CD4-positive, alpha-beta memory T cell (primary cell): ENCODE measurements at regions not wholly inside any gene's neighbourhood (a gene's known extent, or its start where the extent isn't known, plus 50 kb on each side); places are given as distances from the start of the nearest gene placed in this dataset.

ENCODE experiments used
- CTCF ChIA-PET: fragments of 350-600 bp; sonication (Branson Sonifier 250); formaldehyde crosslinking; loops from one replicate; lab custom pipeline; 2021; ENCODE audit warnings: inconsistent platforms; ENCODE audit not compliant: partially characterized antibody; lab: Charles Lee
- POLR2A ChIA-PET: fragments of 350-600 bp; sonication (Branson Sonifier 250); formaldehyde crosslinking; loops from one replicate; lab custom pipeline; 2021; ENCODE audit not compliant: partially characterized antibody; lab: Charles Lee
- DNase-seq, 5 donors: peaks; one replicate each; pipeline versions ENCODE4 v3.0.0 to v3.0.0-alpha.2; 2020 to 2022; ENCODE audit warnings: mixed read lengths in 1 of 5
- H3K27ac ChIP-seq: one replicate; pipeline ENCODE4 v1.7.0; 2013; ENCODE audit warnings: low read depth, low read length
- H3K27me3 ChIP-seq: 2 replicates; pipeline ENCODE4 v1.7.0; 2013; ENCODE audit warnings: mild to moderate bottlenecking, low read length, moderate library complexity; ENCODE audit not compliant: insufficient read depth
- H3K36me3 ChIP-seq: 2 replicates; pipeline ENCODE4 v1.7.0; 2013; ENCODE audit warnings: mild to moderate bottlenecking, low read length, moderate library complexity; ENCODE audit not compliant: insufficient read depth
- H3K4me1 ChIP-seq: 2 replicates; pipeline ENCODE4 v1.7.0; 2013; ENCODE audit warnings: mild to moderate bottlenecking, low read length, moderate library complexity; ENCODE audit not compliant: insufficient read depth
- H3K4me3 ChIP-seq, 2 donors: one replicate each; pipeline ENCODE4 v1.7.0; 2013; ENCODE audit warnings: low read length in 2 of 2, mild to moderate bottlenecking in 1 of 2
- H3K9me3 ChIP-seq, 2 donors: one replicate each; pipeline ENCODE4 v1.7.0; 2013; ENCODE audit warnings: low read length in 2 of 2, control low read depth in 1 of 2; ENCODE audit not compliant: control insufficient read depth in 1 of 2
- H3K27ac Mint-ChIP-seq, 7 donors: one replicate each; pipeline ENCODE4 v1.8.0; 2020 to 2021; ENCODE audit warnings: mixed read lengths in 7 of 7, mild to moderate bottlenecking in 6 of 7, inconsistent platforms in 3 of 7, moderate library complexity in 3 of 7
- H3K27me3 Mint-ChIP-seq, 2 donors: one replicate each; pipeline ENCODE4 v1.8.0; 2020 to 2021; ENCODE audit warnings: mixed read lengths in 2 of 2
- H3K36me3 Mint-ChIP-seq, 2 donors: one replicate each; pipeline ENCODE4 v1.8.0; 2020 to 2021; ENCODE audit warnings: mixed read lengths in 2 of 2, inconsistent platforms in 1 of 2, mild to moderate bottlenecking in 1 of 2
- H3K4me1 Mint-ChIP-seq, 4 donors: one replicate each; pipeline ENCODE4 v1.8.0; 2020 to 2021; ENCODE audit warnings: mixed read lengths in 4 of 4, mild to moderate bottlenecking in 1 of 4
- H3K4me3 Mint-ChIP-seq, 8 donors: one replicate each; pipeline ENCODE4 v1.8.0; 2020 to 2021; ENCODE audit warnings: mixed read lengths in 8 of 8, mild to moderate bottlenecking in 7 of 8, moderate library complexity in 6 of 8, inconsistent platforms in 3 of 8
- H3K9me3 Mint-ChIP-seq, 8 donors: one replicate each; pipeline ENCODE4 v1.8.0; 2020 to 2021; ENCODE audit warnings: mixed read lengths in 8 of 8, mild to moderate bottlenecking in 5 of 8, inconsistent platforms in 3 of 8, moderate library complexity in 1 of 8
- intact Hi-C: fragments of 100-400 bp; cut with micrococcal nuclease; formaldehyde crosslinking; loops from one replicate; pipeline ENCODE4 v1.15.1; 2023

DNA sequence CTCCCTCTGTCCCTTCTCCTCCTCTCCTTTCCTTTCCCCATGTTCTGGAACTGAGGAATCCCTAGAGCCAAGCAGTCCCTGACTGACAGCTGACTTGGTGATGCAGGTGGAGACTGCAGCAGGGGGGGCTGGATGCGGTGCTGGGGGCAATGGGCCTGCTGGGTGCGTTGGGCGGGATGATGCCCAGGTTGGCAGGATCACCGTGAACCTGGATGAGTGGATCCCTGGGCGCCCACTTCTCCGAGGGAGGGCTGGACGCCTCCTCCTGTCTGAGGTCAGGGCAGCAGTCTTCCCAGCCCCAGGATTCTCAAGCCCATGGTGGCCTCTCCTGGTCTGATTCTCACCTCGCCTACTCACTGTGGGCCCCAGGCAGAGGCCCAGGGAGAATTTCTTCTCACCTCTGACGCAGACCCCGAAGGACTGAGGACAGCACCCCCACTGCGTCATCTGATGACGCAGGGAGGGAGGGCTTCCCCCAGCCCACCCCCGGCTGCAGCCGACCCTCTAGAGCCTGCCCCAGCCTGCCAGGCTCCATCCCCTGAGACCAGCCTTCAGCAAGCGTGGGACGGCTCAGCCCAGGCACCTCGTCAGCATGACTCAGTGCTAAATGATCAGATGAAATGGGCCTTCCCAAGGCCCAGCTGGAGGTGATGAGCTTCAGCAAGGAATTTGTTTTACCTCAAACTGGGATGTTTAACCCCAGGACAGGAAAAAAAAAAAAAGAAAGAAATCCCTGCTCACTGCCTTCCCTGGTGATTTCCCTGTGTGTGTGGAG is 188.0 kb upstream of the TNRC6C start:
- Mint-ChIP-seq H3K4me3 (no peak overlapping the region), H3K27me3 (peaks cover 1 to 2% of the 10 kb centered on the region in 2 donors), H3K4me1 (peaks cover 7 to 20% (median 14%) of the 10 kb centered on the region in 4 donors), H3K36me3 (no peaks in the 10 kb centered on the region), H3K27ac (no peak overlapping the region), H3K9me3 (no peaks in the 10 kb centered on the region)
- Histone ChIP-seq H3K9me3 (no peaks in the 10 kb centered on the region), H3K27ac (no peak overlapping the region), H3K4me3 (no peak overlapping the region), H3K27me3 (peaks cover 4% of the 10 kb centered on the region), H3K4me1 (peaks cover 8% of the 10 kb centered on the region), H3K36me3 (no peaks in the 10 kb centered on the region)
- ChIA-PET CTCF (interaction anchor here (0.8 to 7.2 kb wide), 4 partner anchors 227 to 453 kb away, joined by 3 to 111 read pairs (median 6); no protein-coding TSS in a partner anchor), POLR2A (interaction anchor here (0.7 to 6.5 kb wide), 2 partner anchors 187 to 193 kb away, joined by 3 to 42 read pairs; partner anchors contain the start of gene TNRC6C)
- intact Hi-C loops = loop anchor here (10.0 kb wide), 1 partner anchor 74 kb away; no protein-coding TSS in a partner anchor
- DNase-seq = no peak

DNA sequence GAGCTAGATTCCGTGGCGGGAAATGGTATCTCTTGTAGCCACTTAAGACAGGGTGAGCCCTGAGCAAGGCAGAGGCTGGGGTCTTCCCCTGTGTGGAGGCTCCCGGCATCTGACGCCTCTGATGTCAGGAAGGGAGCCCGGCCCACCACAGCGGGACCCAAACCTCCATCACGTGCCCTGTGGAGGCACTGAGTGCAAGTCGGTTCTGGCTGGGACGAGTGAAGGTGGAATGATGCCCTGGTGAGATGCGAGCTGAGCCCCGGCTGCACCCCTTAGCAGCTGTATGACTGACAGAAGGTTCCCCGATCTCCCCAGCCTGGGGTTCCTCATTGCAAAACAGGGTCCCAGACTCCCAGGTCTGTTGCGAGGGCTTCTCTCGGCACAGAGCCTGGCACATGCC is 187.4 kb upstream of the TNRC6C start:
- H3K4me3 ChIP-seq = no peak overlapping the region
- H3K27ac Mint-ChIP-seq = no peak overlapping the region
- intact Hi-C loops = loop anchor here (10.0 kb wide), 1 partner anchor 74 kb away; no protein-coding TSS in a partner anchor
- ChIA-PET POLR2A (interaction anchor here (0.7 to 6.5 kb wide), 4 partner anchors 187 to 243 kb away, joined by 3 to 42 read pairs (median 3); partner anchors contain the start of gene TNRC6C), CTCF (interaction anchor here (0.8 to 7.2 kb wide), 6 partner anchors 18 to 452 kb away, joined by 3 to 111 read pairs (median 6); partner anchors contain the start of gene TNRC6C)
- no peak overlapping the region for H3K4me3 Mint-ChIP-seq
- H3K9me3 Mint-ChIP-seq = no peaks in the 10 kb centered on the region
- peaks cover 7 to 20% (median 14%) of the 10 kb centered on the region in 4 donors for H3K4me1 Mint-ChIP-seq
- no peak overlapping the region for H3K27ac ChIP-seq
- no peaks in the 10 kb centered on the region for H3K36me3 Mint-ChIP-seq
- peaks cover 4% of the 10 kb centered on the region for H3K27me3 ChIP-seq
- no peaks in the 10 kb centered on the region for H3K9me3 ChIP-seq
- H3K27me3 Mint-ChIP-seq = peaks cover 1 to 2% of the 10 kb centered on the region in 2 donors
- no peak for DNase-seq
- no peaks in the 10 kb centered on the region for H3K36me3 ChIP-seq
- H3K4me1 ChIP-seq = peaks cover 8% of the 10 kb centered on the region

DNA sequence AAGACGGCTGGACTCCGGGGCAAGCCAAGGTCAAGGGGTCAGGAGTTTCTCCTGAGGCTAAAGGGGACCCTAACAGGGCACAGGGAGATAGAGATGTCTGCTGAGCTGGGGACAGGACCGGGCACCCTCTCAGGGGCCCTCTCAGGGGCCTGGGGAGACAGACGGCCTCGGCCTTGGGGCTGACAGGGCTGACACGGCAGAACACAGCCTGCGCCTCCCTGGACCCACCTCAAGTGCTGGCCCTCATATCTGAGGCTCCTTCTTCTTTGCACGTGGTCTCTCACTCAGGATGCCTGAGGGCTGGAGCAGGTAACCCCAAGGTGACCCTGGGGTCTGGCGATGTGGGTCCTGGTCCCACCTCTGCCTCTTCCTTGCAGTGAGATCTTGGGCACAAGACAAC is 186.9 kb upstream of the TNRC6C start:
- Mint-ChIP-seq H3K36me3 (no peaks in the 10 kb centered on the region), H3K4me3 (no peak overlapping the region), H3K9me3 (no peaks in the 10 kb centered on the region), H3K27me3 (peaks cover 1 to 2% of the 10 kb centered on the region in 2 donors), H3K27ac (no peak overlapping the region), H3K4me1 (peaks cover 7 to 20% (median 14%) of the 10 kb centered on the region in 4 donors)
- Histone ChIP-seq H3K27me3 (peaks cover 3% of the 10 kb centered on the region), H3K4me3 (no peak overlapping the region), H3K9me3 (no peaks in the 10 kb centered on the region), H3K36me3 (no peaks in the 10 kb centered on the region), H3K4me1 (peaks cover 8% of the 10 kb centered on the region), H3K27ac (no peak overlapping the region)
- no peak for DNase-seq
- POLR2A ChIA-PET = interaction anchor here (0.9 to 6.5 kb wide), 3 partner anchors 186 to 243 kb away, joined by 3 to 42 read pairs (median 3); partner anchors contain the start of gene TNRC6C
- intact Hi-C loops = loop anchor here (10.0 kb wide), 1 partner anchor 73 kb away; no protein-coding TSS in a partner anchor
- CTCF ChIA-PET = interaction anchor here (0.7 to 7.2 kb wide), 9 partner anchors 9 to 248 kb away, joined by 3 to 111 read pairs (median 4); partner anchors contain the start of gene TNRC6C

DNA sequence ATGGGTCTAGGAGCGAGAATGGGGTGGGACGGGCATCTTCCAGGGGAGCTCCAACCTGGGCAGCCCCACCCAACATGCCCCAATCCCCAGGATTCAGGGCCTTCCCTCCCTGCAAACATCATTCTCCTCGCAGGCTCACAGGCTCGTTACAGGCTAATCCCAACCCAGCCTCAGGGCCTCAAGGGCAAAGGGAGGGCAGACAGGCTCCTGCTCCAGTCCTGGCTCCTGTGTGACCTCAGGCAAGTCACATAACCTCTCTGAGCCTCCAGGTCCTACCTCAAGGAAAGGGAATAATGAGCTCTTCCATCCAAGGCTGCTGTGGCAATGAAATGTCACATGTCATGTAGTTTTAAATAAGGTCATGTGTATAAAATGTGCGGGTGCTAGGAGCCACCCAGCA is 186.5 kb upstream of the TNRC6C start:
- Mint-ChIP-seq H3K27ac (peak overlapping the region in 3 of 7 donors; percentile 38 to 57 (median 38)), H3K9me3 (no peaks in the 10 kb centered on the region), H3K4me3 (no peak overlapping the region), H3K36me3 (no peaks in the 10 kb centered on the region), H3K4me1 (peaks cover 7 to 20% (median 14%) of the 10 kb centered on the region in 4 donors), H3K27me3 (peaks cover 1 to 2% of the 10 kb centered on the region in 2 donors)
- Histone ChIP-seq H3K4me1 (peaks cover 8% of the 10 kb centered on the region), H3K4me3 (no peak overlapping the region), H3K36me3 (no peaks in the 10 kb centered on the region), H3K9me3 (no peaks in the 10 kb centered on the region), H3K27me3 (no peaks in the 10 kb centered on the region), H3K27ac (no peak overlapping the region)
- peak in 1 of 5 donors; percentile 7 for DNase-seq
- POLR2A ChIA-PET = interaction anchor here (0.9 to 6.5 kb wide), 3 partner anchors 186 to 243 kb away, joined by 3 to 42 read pairs (median 3); partner anchors contain the start of gene TNRC6C
- CTCF ChIA-PET = interaction anchor here (0.7 to 7.2 kb wide), 9 partner anchors 9 to 248 kb away, joined by 3 to 111 read pairs (median 4); partner anchors contain the start of gene TNRC6C
- intact Hi-C loops = loop anchor here (1.0 to 10.0 kb wide), 7 partner anchors 73 to 242 kb away; partner anchors contain the start of gene TNRC6C

DNA sequence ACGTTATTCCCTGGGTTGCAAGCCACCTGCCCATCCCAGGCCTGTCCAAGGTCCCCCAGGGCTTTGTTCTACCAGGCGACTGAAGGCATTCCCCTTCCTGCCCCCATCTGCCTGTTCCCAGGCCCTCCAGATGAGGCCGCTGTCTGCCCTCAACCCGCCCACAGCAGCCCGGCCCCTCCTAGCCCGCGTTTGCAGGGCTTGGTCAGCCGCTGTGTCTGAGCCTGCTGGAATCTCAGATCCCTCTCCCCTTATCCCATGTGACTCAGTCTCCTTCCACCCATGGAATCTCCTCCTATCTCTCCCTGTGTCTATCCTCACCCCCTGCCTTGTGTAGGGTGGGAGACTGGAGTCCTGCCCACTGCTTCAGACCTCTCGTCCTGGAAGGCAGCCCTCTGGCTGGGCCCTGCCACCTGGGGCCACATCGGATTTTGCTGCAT is 186.0 kb upstream of the TNRC6C start:
- CTCF ChIA-PET = interaction anchor here (0.8 to 7.2 kb wide), 10 partner anchors 10 to 247 kb away, joined by 3 to 111 read pairs (median 4); partner anchors contain the start of gene TNRC6C
- DNase-seq = peak; percentile 59 to 63 (median 60)
- Histone ChIP-seq H3K27ac (no peak overlapping the region), H3K27me3 (no peaks in the 10 kb centered on the region), H3K4me3 (no peak overlapping the region), H3K36me3 (no peaks in the 10 kb centered on the region), H3K9me3 (no peaks in the 10 kb centered on the region), H3K4me1 (peaks cover 8% of the 10 kb centered on the region)
- peak overlapping the region in 2 of 8 donors; percentile 0 to 47 for H3K4me3 Mint-ChIP-seq
- H3K4me1 Mint-ChIP-seq = peaks cover 7 to 20% (median 14%) of the 10 kb centered on the region in 4 donors
- POLR2A ChIA-PET = interaction anchor here (0.9 to 6.5 kb wide), 2 partner anchors 115 to 185 kb away, joined by 4 to 42 read pairs; partner anchors contain the start of gene TNRC6C
- H3K27ac Mint-ChIP-seq = peak overlapping the region in 3 of 7 donors; percentile 38 to 57 (median 38)
- peaks cover 1 to 2% of the 10 kb centered on the region in 2 donors for H3K27me3 Mint-ChIP-seq
- intact Hi-C loops = loop anchor here (1.0 to 10.0 kb wide), 7 partner anchors 72 to 242 kb away; partner anchors contain the start of gene TNRC6C
- no peaks in the 10 kb centered on the region for H3K9me3 Mint-ChIP-seq
- no peaks in the 10 kb centered on the region for H3K36me3 Mint-ChIP-seq

DNA sequence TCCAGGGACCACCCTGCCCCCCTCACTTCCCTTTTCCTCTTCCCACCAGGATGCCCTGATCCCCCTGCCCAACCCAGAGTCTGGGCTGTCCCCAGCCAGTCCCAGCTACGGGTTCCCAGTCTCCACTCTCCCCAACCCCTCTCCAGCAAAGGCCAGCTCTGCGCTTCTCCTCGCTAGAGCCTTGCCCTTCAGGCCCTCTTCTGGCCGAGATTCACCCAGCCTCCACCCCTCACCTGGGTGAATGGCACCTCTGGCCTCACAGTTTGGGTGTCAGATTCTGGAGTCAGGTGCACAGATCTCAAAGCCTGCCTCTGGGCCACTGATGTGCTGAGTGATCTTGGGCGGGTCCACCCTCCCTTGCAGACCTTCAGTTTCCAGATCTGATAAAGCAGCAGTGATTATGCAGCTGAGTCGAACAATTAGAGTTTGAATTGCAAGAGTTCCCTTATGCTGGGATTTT is 185.6 kb upstream of the TNRC6C start:
- Mint-ChIP-seq H3K9me3 (no peaks in the 10 kb centered on the region), H3K27ac (peak overlapping the region in 3 of 7 donors; percentile 4 to 68 (median 38)), H3K4me1 (peaks cover 9 to 20% (median 14%) of the 10 kb centered on the region in 4 donors), H3K27me3 (peaks cover 1% of the 10 kb centered on the region in 2 donors), H3K4me3 (peak overlapping the region in 1 of 8 donors; percentile 0), H3K36me3 (no peaks in the 10 kb centered on the region)
- Histone ChIP-seq H3K9me3 (no peaks in the 10 kb centered on the region), H3K27ac (no peak overlapping the region), H3K4me3 (no peak overlapping the region), H3K27me3 (no peaks in the 10 kb centered on the region), H3K4me1 (peaks cover 8% of the 10 kb centered on the region), H3K36me3 (no peaks in the 10 kb centered on the region)
- POLR2A ChIA-PET = interaction anchor here (0.9 to 6.5 kb wide), 2 partner anchors 115 to 185 kb away, joined by 4 to 42 read pairs; partner anchors contain the start of gene TNRC6C
- DNase-seq = no peak
- intact Hi-C loops = loop anchor here (1.0 to 10.0 kb wide), 7 partner anchors 72 to 241 kb away; partner anchors contain the start of gene TNRC6C
- CTCF ChIA-PET = interaction anchor here (0.8 to 7.2 kb wide), 8 partner anchors 16 to 247 kb away, joined by 3 to 111 read pairs (median 4); partner anchors contain the start of gene TNRC6C
